ENCODE measurements at regions not wholly inside any gene's neighbourhood (a gene's known extent, or its start where the extent isn't known, plus 50 kb on each side); places are given as distances from the start of the nearest gene placed in this dataset.

GRCh38 chr6:94357381-94357980 lies 938.1 kb upstream of the EPHA7 start:
- TF ChIP-seq CTCF (IDR thresholded peaks at IDR 0.05; ENCODE audit: insufficient read depth, low read depth, low read length) (no peak), EZH2 (IDR thresholded peaks at IDR 0.05; ENCODE audit: insufficient read depth, low read length) (no peak)

Data from astrocyte (in vitro differentiated cells and primary cell).